GM23338 (cell line): ENCODE measurements at regions not wholly inside any gene's neighbourhood (a gene's known extent, or its start where the extent isn't known, plus 50 kb on each side); places are given as distances from the start of the nearest gene placed in this dataset.

Source experiments
- ATAC-seq: fragments of 200-7000 bp; cut with Tn5 transposase; 3 replicates; pipeline ENCODE4 v1.9.1; 2020
- DNase-seq: peaks from one replicate; pipeline ENCODE4 v3.0.0-alpha.2; 2015; ENCODE audit warnings: low spot score
- H2AFZ ChIP-seq: fragments of 200-600 bp; sonication (generic); 2 replicates; pipeline ENCODE4 v1.8.0; 2016; ENCODE audit warnings: antibody characterized with exemption, mild to moderate bottlenecking, moderate library complexity
- H3F3A ChIP-seq: fragments of 200-600 bp; sonication (generic); replicated peaks from 2 replicates; pipeline ENCODE4 v1.8.0; 2017; ENCODE audit warnings: antibody characterized with exemption, mixed run types, low read depth
- H3K27ac ChIP-seq: fragments of 200-600 bp; sonication (generic); 2 replicates; pipeline ENCODE4 v1.6.1; 2016; ENCODE audit warnings: low read depth
- H3K27me3 ChIP-seq: fragments of 200-600 bp; sonication (generic); 2 replicates; pipeline ENCODE4 v1.8.0; 2016; ENCODE audit warnings: mild to moderate bottlenecking, mixed run types, moderate library complexity; ENCODE audit not compliant: insufficient read depth
- H3K36me3 ChIP-seq: fragments of 200-600 bp; sonication (generic); 2 replicates; pipeline ENCODE4 v1.8.0; 2016; ENCODE audit warnings: mild to moderate bottlenecking; ENCODE audit not compliant: insufficient read depth
- H3K4me1 ChIP-seq: fragments of 200-600 bp; sonication (generic); 2 replicates; pipeline ENCODE4 v1.8.0; 2016; ENCODE audit warnings: mild to moderate bottlenecking, moderate library complexity; ENCODE audit not compliant: insufficient read depth
- H3K4me2 ChIP-seq: fragments of 200-600 bp; sonication (generic); 2 replicates; pipeline ENCODE4 v1.7.1; 2017; ENCODE audit warnings: mixed run types
- H3K4me3 ChIP-seq: fragments of 200-600 bp; sonication (generic); 2 replicates; pipeline ENCODE4 v1.6.1; 2016; ENCODE audit warnings: mixed run types
- H3K79me2 ChIP-seq: fragments of 200-600 bp; sonication (generic); replicated peaks from 2 replicates; pipeline ENCODE4 v1.8.0; 2017; ENCODE audit warnings: mild to moderate bottlenecking; ENCODE audit not compliant: insufficient read depth
- H3K9me2 ChIP-seq: fragments of 200-600 bp; sonication (generic); 2 replicates; pipeline ENCODE4 v1.8.0; 2017; ENCODE audit not compliant: insufficient read depth
- H4K20me1 ChIP-seq: fragments of 200-600 bp; sonication (generic); replicated peaks from 2 replicates; pipeline ENCODE4 v1.8.0; 2017; ENCODE audit warnings: mild to moderate bottlenecking; ENCODE audit not compliant: insufficient read depth
- H3K27ac Mint-ChIP-seq: 2 replicates; pipeline ENCODE4 v1.8.0; 2020; ENCODE audit warnings: inconsistent platforms, mild to moderate bottlenecking, moderate library complexity, mixed read lengths
- H3K27me3 Mint-ChIP-seq: 3 replicates; pipeline ENCODE4 v1.8.0; 2022; ENCODE audit warnings: low read depth, mild to moderate bottlenecking, moderate library complexity, mixed read lengths, inconsistent platforms; ENCODE audit not compliant: insufficient read depth, poor library complexity
- H3K36me3 Mint-ChIP-seq: 3 replicates; pipeline ENCODE4 v1.8.0; 2021; ENCODE audit warnings: low read depth, mild to moderate bottlenecking, inconsistent platforms, moderate library complexity, mixed read lengths
- H3K4me1 Mint-ChIP-seq: 3 replicates; pipeline ENCODE4 v1.8.0; 2020; ENCODE audit warnings: mild to moderate bottlenecking, inconsistent platforms, mixed read lengths
- H3K4me3 Mint-ChIP-seq: 3 replicates; pipeline ENCODE4 v1.8.0; 2021; ENCODE audit warnings: moderate library complexity, mild to moderate bottlenecking, inconsistent platforms, mixed read lengths
- H3K9me3 Mint-ChIP-seq: 3 replicates; pipeline ENCODE4 v1.8.0; 2020; ENCODE audit warnings: moderate library complexity, mild to moderate bottlenecking, inconsistent platforms, mixed read lengths
- CREB1 ChIP-seq: fragments of 250-450 bp; sonication (Bioruptor Pico); IDR thresholded peaks from 2 replicates; pipeline ENCODE4 v1.5.0; 2020; ENCODE audit warnings: low read depth, mild to moderate bottlenecking, moderate library complexity
- ETS1 ChIP-seq: IDR thresholded peaks from 2 replicates; pipeline ENCODE4 v1.6.1; 2016; ENCODE audit warnings: antibody characterized with exemption
- EZH2phosphoT487 ChIP-seq: fragments of 200-600 bp; sonication (generic); IDR thresholded peaks from one replicate; pipeline ENCODE4 v1.8.1; 2018; ENCODE audit warnings: antibody characterized with exemption; ENCODE audit not compliant: unreplicated experiment
- JUNB ChIP-seq: IDR thresholded peaks from one replicate; pipeline ENCODE4 v1.6.1; 2016; ENCODE audit warnings: antibody characterized with exemption; ENCODE audit not compliant: unreplicated experiment
- NANOG ChIP-seq: IDR thresholded peaks from 2 replicates; pipeline ENCODE4 v1.6.1; 2016; ENCODE audit warnings: antibody characterized with exemption, borderline replicate concordance
- POLR2AphosphoS5 ChIP-seq: IDR thresholded peaks from 2 replicates; pipeline ENCODE4 v1.6.1; 2016; ENCODE audit warnings: antibody characterized with exemption, low read depth
- STAT1 ChIP-seq: IDR thresholded peaks from one replicate; pipeline ENCODE4 v1.6.1; 2016; ENCODE audit warnings: antibody characterized with exemption; ENCODE audit not compliant: unreplicated experiment
- ZNF114 ChIP-seq: fragments of 250-450 bp; sonication (Bioruptor Pico); IDR thresholded peaks from 2 replicates; pipeline ENCODE4 v1.5.0; 2020; ENCODE audit warnings: mild to moderate bottlenecking, moderate library complexity
- ZNF331 ChIP-seq: fragments of 250-450 bp; sonication (Bioruptor Pico); IDR thresholded peaks from 2 replicates; pipeline ENCODE4 v1.5.0; 2020; ENCODE audit warnings: low read depth, mild to moderate bottlenecking, moderate library complexity
- ZNF462 ChIP-seq: fragments of 250-450 bp; sonication (Bioruptor Pico); IDR thresholded peaks from 2 replicates; pipeline ENCODE4 v1.5.0; 2020; ENCODE audit warnings: mild to moderate bottlenecking, moderate library complexity

- no peak for TF ChIP-seq ZNF462 (CRISPR knock-in tag)
These were observed 192.7 kb upstream of the ADAMTSL1 start (continued) for GRCh38 chr9:18281291-18281690.

GRCh38 chr9:18294229-18294628 lies 179.7 kb upstream of the ADAMTSL1 start:
- Mint-ChIP-seq H3K4me1 (peaks cover 4% of the 10 kb centered on the region; the same call in 1 of the 3 replicates), H3K27ac (no peak overlapping the region), H3K4me3 (no peak overlapping the region), H3K9me3 (no peaks in the 10 kb centered on the region; the same call in 1 of the 3 replicates), H3K27me3 (no peaks in the 10 kb centered on the region), H3K36me3 (no peaks in the 10 kb centered on the region)
- Histone ChIP-seq H3K27me3 (no peaks in the 10 kb centered on the region), H3K9me2 (peaks cover 7% of the 10 kb centered on the region), H3F3A (no peaks in the 10 kb centered on the region), H2AFZ (peak overlapping the region; percentile 47; the same call in 1 of the 2 replicates), H3K79me2 (no peaks in the 10 kb centered on the region), H3K4me3 (no peak overlapping the region), H3K36me3 (no peaks in the 10 kb centered on the region), H3K4me2 (no peak overlapping the region), H3K4me1 (no peaks in the 10 kb centered on the region), H4K20me1 (no peaks in the 10 kb centered on the region), H3K27ac (no peak overlapping the region)
- DNase-seq (no peak), ATAC-seq (no peak)
- TF ChIP-seq ZNF114 (CRISPR knock-in tag), result no peak
- no peak for TF ChIP-seq NANOG
- TF ChIP-seq STAT1, result no peak
- TF ChIP-seq ZNF462 (CRISPR knock-in tag), result no peak
- no peak for TF ChIP-seq CREB1 (CRISPR knock-in tag)
- TF ChIP-seq ETS1, result no peak
- no peak for TF ChIP-seq EZH2phosphoT487
- TF ChIP-seq JUNB, result no peak
- TF ChIP-seq POLR2AphosphoS5, result no peak
- no peak for TF ChIP-seq ZNF331 (CRISPR knock-in tag)
